NCI-H748 (cell line): ENCODE measurements at regions not wholly inside any gene's neighbourhood (a gene's known extent, or its start where the extent isn't known, plus 50 kb on each side); places are given as distances from the start of the nearest gene placed in this dataset.

Experiments used
- DNase-seq: peaks from one replicate; lab custom pipeline; 2025; ENCODE audit not compliant: unreplicated experiment; lab: John Stamatoyannopoulos, UW

DNA sequence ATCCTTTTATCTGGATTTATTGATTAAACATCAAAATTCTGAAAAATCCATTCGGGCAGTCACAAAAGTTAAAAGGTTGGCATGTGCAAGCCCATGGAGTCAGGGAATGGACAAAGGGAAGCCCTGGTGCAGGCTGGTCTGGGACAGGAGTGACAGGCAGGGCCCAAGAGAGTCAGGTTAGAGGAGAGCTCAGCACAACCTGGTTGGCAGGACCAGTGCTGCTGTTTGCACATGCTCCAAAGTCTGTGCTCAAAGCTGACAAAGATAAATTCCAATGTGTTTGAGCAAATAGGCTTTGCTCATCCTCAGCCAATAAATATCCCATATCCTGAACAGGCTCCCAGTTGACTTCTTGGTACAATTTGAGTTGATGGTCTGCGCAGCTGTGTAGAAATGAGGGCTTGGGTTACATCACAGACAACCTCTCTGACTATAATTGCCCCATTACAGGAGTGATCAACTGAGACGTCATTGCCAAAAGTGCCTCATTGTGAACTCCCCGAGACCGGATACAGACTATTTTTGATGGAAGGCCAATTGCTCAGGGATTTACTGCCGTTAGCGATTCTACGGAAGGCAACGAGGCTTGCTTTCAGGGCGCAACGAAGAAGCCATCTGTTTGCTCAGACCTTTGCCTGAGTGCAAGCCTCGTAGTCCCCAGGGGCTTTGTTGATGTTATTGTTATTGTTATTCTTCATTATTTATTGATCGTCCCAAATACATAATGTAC is 1008.1 kb upstream of the TENM3 start:
- peak; percentile 60 for DNase-seq

GRCh38 chr4:181245326-181245725 is 997.9 kb upstream of the TENM3 start:
- DNase-seq = no peak

GRCh38 chr4:181249031-181249430 is 994.2 kb upstream of the TENM3 start:
- DNase-seq = no peak

GRCh38 chr4:181254771-181255170 is 988.4 kb upstream of the TENM3 start:
- no peak for DNase-seq

- peak; percentile 49 for DNase-seq
Measured at GRCh38 chr4:181258569-181258968, 984.6 kb upstream of the TENM3 start.

DNA sequence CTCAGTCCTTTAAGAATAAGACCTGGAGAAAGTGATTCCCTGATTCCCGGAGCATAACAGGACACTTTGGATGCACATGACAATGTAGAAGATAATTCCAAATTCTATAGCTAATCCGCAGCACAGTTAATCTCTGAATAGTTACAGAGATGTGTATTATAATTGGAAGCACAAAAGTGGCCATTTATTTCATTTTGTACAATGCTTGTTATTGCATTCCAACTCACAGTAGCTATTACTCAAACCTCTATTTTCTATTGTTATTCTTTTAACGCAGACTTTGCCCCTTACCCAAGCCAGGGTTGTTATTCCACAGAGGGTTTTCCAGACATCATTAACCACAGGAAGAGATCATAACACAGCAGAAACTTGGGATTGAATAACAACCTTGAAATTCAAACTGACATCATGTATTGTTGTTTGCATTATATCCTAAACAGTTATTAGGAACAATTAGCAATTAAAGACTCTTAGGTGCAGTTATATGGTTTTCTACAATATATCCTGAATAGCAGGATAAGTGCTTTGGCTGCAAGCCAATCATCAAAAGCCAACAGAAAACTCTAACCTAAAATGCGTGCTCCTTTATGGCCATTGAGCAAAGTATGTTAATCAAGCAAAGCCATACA is 984.0 kb upstream of the TENM3 start:
- peak; percentile 95 for DNase-seq

GRCh38 chr4:181261279-181261678 is 981.9 kb upstream of the TENM3 start:
- peak; percentile 78 for DNase-seq

- DNase-seq = peak; percentile 86
Measured at GRCh38 chr4:181264893-181265292, 978.3 kb upstream of the TENM3 start.

DNA sequence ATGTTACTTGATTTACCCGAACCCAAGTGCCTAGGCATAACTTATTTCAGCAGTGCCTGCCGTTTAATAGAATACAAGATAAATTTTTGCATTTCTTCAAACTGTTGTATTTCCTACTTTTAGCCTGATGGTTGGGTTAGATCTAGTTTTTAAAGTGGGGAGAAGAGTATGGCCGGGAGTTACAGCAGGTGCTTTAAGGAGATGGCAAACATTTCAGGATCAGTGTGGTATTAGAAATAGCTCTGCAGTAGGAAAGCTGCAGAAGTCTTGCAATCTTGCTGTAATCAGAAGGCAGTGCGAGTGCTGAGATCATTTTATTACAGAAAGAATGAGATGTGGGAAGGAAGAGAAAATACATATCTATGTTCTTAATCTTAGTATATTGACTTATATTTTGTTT is 977.8 kb upstream of the TENM3 start:
- peak; percentile 37 for DNase-seq

- DNase-seq = no peak
Measured at GRCh38 chr4:181271116-181271640, 972.0 kb upstream of the TENM3 start.

DNA sequence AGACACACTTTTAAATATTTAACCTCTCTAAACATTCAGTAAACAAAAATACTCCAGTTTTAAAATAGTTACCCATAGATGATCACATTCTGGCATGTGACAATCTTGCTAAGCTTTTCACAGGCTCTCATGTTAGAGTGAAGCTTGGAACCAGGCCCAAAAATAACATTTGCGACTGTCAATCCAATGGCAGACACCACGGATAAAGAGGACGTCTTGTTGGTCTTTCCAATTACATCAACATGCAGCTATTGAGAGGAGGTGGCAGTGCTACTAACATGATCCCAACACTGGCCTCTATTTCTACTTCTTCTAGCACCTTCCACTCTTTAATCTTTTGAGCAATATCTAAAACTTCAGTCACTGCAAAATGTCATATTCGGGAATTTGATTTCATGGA is 970.8 kb upstream of the TENM3 start:
- no peak for DNase-seq

DNA sequence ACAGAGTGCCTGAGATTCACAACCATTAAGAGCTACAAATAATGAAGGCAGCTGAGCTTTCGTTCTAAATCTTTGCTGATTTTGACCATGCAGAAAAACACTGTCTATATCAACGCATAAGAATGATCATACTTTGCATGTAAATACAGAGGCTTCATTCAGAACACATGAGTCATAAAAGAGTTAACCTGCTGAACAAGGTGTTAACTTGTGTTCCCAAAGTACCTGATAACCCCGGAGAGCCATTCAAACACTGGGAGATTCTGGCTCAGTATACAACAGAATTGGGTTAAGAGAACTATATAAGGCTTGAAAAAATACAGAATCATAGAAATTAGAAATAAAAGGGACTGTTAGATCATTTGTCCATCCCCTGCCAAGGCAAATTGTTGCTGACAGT is 964.3 kb upstream of the TENM3 start:
- DNase-seq = no peak

DNA sequence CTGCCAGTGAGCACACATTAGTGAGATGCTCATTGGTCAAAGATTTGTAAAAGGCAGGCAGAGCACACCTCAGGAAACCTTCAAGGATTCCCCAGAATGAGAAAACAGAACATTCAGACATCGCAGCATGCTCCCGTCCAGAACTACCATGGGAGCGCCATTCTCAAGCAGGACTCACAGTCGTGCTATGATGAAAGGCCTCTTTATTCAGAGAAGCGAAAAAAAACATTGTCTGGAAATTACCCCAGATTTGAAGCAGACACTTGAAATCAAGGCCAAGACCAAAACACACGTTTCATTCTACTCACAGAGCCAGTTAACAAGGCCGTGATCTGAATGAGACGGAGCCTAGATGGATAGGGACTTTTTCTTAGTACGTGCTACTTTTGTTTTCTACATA is 961.8 kb upstream of the TENM3 start:
- no peak for DNase-seq

DNA sequence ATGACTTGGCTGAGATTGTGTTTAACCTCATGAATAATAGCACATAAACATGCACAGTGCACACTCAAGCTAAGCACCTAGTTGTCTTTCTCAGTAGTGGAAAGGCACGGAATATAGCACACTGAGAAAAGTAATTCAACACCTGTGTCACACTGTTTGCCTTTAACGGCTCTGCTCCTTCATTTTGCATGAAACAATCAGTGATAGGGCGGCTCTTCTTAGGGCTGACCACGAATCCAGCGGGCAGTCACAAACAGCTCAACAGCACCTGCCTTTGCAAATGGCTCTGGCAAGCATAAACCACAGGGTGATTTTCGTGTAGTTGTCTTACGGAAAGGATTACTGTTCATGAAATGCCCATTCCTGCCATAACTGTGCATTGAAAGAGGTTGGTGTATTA is 954.0 kb upstream of the TENM3 start:
- peak; percentile 94 for DNase-seq

DNA sequence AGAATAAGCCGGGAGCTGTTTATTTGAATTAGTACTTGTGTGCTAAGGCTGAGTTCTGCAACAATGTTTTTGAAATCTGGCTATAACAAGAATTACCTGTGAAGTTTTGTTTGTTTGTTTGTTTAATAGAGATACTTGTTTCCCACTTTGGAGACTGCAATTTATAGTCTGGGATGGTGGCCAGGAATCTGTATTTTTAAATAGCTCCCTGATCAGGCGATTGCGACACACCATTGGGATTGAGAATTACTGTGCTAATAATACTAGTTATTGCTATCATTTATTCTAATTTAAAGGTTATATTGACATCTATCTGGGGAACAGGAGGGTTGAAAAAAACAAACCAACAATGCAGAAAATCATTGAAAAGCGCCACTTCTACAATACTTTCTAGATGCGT is 951.6 kb upstream of the TENM3 start:
- DNase-seq = no peak

DNA sequence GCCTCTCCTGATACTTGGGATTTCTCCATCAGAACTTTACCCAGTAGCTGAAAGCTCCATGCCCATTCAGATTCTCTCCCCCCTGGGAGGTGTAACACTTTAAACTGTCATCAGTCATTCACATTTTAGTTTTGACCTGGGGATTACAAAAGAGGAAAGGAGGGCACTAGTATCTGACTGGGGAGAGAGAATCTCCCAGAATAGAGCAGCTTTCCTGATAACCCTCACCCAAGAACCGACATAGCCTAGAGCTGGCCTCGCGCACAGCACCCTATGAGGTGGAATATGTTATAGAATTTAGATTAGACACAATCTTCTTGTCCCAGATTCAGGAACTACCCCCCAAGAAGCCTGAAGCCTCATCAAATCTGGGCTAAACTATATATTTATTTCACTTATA is 950.2 kb upstream of the TENM3 start:
- no peak for DNase-seq

- DNase-seq = no peak
Measured at GRCh38 chr4:181293541-181293940, 949.7 kb upstream of the TENM3 start.

DNA sequence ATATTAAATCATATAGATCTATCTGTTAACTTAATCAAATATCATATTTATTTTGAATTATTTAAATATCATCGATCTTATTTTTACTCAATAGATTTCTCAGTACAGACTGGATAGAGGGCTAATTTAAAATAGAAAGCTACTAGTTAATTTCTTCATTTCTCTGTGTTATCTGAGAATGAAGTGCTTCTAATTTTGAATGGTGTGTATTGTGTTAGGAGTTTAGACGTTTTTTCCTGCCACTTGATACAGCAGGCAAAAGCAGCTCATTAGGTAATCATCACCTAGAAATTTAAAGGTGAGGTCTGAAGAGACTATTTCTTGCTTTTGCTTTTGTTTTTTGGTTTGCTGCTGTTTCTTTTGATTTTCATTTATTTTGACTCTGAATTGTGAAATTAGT is 948.8 kb upstream of the TENM3 start:
- DNase-seq = no peak

- peak; percentile 93 for DNase-seq
Measured at GRCh38 chr4:181301735-181302710, 941.2 kb upstream of the TENM3 start.

GRCh38 chr4:181307824-181308223 is 935.4 kb upstream of the TENM3 start:
- peak; percentile 19 for DNase-seq
